Stimulated activated CD4-positive, alpha-beta T cell treated with anti-CD3 and anti-CD28 coated beads, Interleukin-12 subunit alpha, Interleukin-12 subunit beta, amount 100 ng/mL, for 4 hours (primary cell): ENCODE measurements at regions not wholly inside any gene's neighbourhood (a gene's known extent, or its start where the extent isn't known, plus 50 kb on each side); places are given as distances from the start of the nearest gene placed in this dataset.

Experiments used
- DNase-seq: peaks from one replicate; pipeline ENCODE4 v3.0.0-alpha.2; 2020

GRCh38 chr1:239603530-239603929 is 217.2 kb downstream of the CHRM3 start:
- no peak for DNase-seq

GRCh38 chr1:239606850-239607400 is 220.6 kb downstream of the CHRM3 start:
- DNase-seq = no peak

- no peak for DNase-seq
Measured at GRCh38 chr1:239608469-239608868, 222.1 kb downstream of the CHRM3 start.

GRCh38 chr1:239612379-239612778 is 226.0 kb downstream of the CHRM3 start:
- no peak for DNase-seq

- no peak for DNase-seq
Measured at GRCh38 chr1:239616673-239617072, 230.3 kb downstream of the CHRM3 start.

GRCh38 chr1:239617259-239617658 is 230.9 kb downstream of the CHRM3 start:
- no peak for DNase-seq

GRCh38 chr1:239617731-239618130 is 231.4 kb downstream of the CHRM3 start:
- no peak for DNase-seq

- no peak for DNase-seq
Measured at GRCh38 chr1:239619190-239619589, 232.8 kb downstream of the CHRM3 start.

GRCh38 chr1:239630767-239631166 is 244.4 kb downstream of the CHRM3 start:
- no peak for DNase-seq

- no peak for DNase-seq
Measured at GRCh38 chr1:239633432-239633831, 247.1 kb downstream of the CHRM3 start.

GRCh38 chr1:239635276-239635675 is 248.9 kb downstream of the CHRM3 start:
- no peak for DNase-seq

- no peak for DNase-seq
Measured at GRCh38 chr1:239636347-239636746, 250.0 kb downstream of the CHRM3 start.

GRCh38 chr1:239644604-239645003 is 258.2 kb downstream of the CHRM3 start:
- no peak for DNase-seq

- no peak for DNase-seq
Measured at GRCh38 chr1:239647045-239647444, 260.7 kb downstream of the CHRM3 start.

GRCh38 chr1:239647964-239648632 is 261.7 kb downstream of the CHRM3 start:
- no peak for DNase-seq

- DNase-seq = no peak
Measured at GRCh38 chr1:239655023-239655422, 268.7 kb downstream of the CHRM3 start.

GRCh38 chr1:239657291-239657690 is 270.9 kb downstream of the CHRM3 start:
- DNase-seq = no peak

GRCh38 chr1:239662950-239663349 is 276.6 kb downstream of the CHRM3 start:
- DNase-seq = no peak

- DNase-seq = no peak
Measured at GRCh38 chr1:239672256-239672655, 285.9 kb downstream of the CHRM3 start.

- DNase-seq = no peak
Measured at GRCh38 chr1:239675735-239676134, 289.4 kb downstream of the CHRM3 start.

- no peak for DNase-seq
Measured at GRCh38 chr1:239676522-239677273, 290.3 kb downstream of the CHRM3 start.

GRCh38 chr1:239677362-239677761 is 291.0 kb downstream of the CHRM3 start:
- no peak for DNase-seq

GRCh38 chr1:239678181-239678580 is 291.8 kb downstream of the CHRM3 start:
- DNase-seq = no peak

GRCh38 chr1:239682046-239682445 is 295.7 kb downstream of the CHRM3 start:
- no peak for DNase-seq
